Parathyroid adenoma (tissue), 2 donors: ENCODE measurements at regions not wholly inside any gene's neighbourhood (a gene's known extent, or its start where the extent isn't known, plus 50 kb on each side); places are given as distances from the start of the nearest gene placed in this dataset.

ENCODE experiments used
- H2AFZ ChIP-seq: fragments of 300-600 bp; sonication (generic); one replicate; pipeline ENCODE4 v1.7.0; 2017; ENCODE audit warnings: antibody characterized with exemption, mild to moderate bottlenecking
- H3K27ac ChIP-seq: fragments of 300-600 bp; sonication (generic); one replicate; pipeline ENCODE4 v1.7.0; 2017
- H3K27me3 ChIP-seq: fragments of 300-600 bp; sonication (generic); one replicate; pipeline ENCODE4 v1.7.0; 2017; ENCODE audit warnings: low read length; ENCODE audit not compliant: control insufficient read depth, insufficient read depth
- H3K36me3 ChIP-seq: fragments of 300-600 bp; sonication (generic); one replicate; pipeline ENCODE4 v1.7.0; 2017; ENCODE audit warnings: low read length; ENCODE audit not compliant: control insufficient read depth, insufficient read depth
- H3K4me1 ChIP-seq: fragments of 300-600 bp; sonication (generic); one replicate; pipeline ENCODE4 v1.7.0; 2017; ENCODE audit warnings: control low read depth
- H3K4me2 ChIP-seq: fragments of 300-600 bp; sonication (generic); one replicate; pipeline ENCODE4 v1.7.0; 2017; ENCODE audit warnings: low read length
- H3K4me3 ChIP-seq: fragments of 300-600 bp; sonication (generic); one replicate; pipeline ENCODE4 v1.7.0; 2017; ENCODE audit warnings: low read depth, low read length
- H3K79me2 ChIP-seq: fragments of 300-600 bp; sonication (generic); one replicate; pipeline ENCODE4 v1.7.0; 2017; ENCODE audit warnings: control low read depth
- H3K9ac ChIP-seq: fragments of 300-600 bp; sonication (generic); one replicate; pipeline ENCODE4 v1.7.0; 2017; ENCODE audit warnings: mild to moderate bottlenecking
- H3K9me3 ChIP-seq: fragments of 300-600 bp; sonication (generic); one replicate; pipeline ENCODE4 v1.7.0; 2017; ENCODE audit warnings: low read length; ENCODE audit not compliant: control insufficient read depth
- CTCF ChIP-seq: fragments of 300-600 bp; sonication (generic); IDR thresholded peaks from one replicate; pipeline ENCODE4 v1.7.0; 2017; ENCODE audit warnings: antibody characterized with exemption, mild to moderate bottlenecking
- donor health status: primary hyperparathyroidism.

GRCh38 chr6:167445568-167445967, 120.7 kb downstream of the TTLL2 start:
- TF ChIP-seq CTCF = no peak
- Histone ChIP-seq H3K27ac (no peak overlapping the region), H3K9me3 (no peaks in the 10 kb centered on the region), H3K27me3 (no peaks in the 10 kb centered on the region), H3K79me2 (no peaks in the 10 kb centered on the region), H3K4me2 (no peak overlapping the region), H3K4me3 (no peak overlapping the region), H2AFZ (no peak overlapping the region), H3K4me1 (no peaks in the 10 kb centered on the region), H3K36me3 (no peaks in the 10 kb centered on the region), H3K9ac (no peak overlapping the region)

GRCh38 chr6:167446046-167446445, 121.2 kb downstream of the TTLL2 start:
- no peak overlapping the region for H3K9ac ChIP-seq
- H3K79me2 ChIP-seq = no peaks in the 10 kb centered on the region
- no peak overlapping the region for H2AFZ ChIP-seq
- no peak overlapping the region for H3K27ac ChIP-seq
- no peak overlapping the region for H3K4me3 ChIP-seq
- H3K4me2 ChIP-seq = no peak overlapping the region
- H3K27me3 ChIP-seq = no peaks in the 10 kb centered on the region
- TF ChIP-seq CTCF = no peak
- no peaks in the 10 kb centered on the region for H3K36me3 ChIP-seq
- no peaks in the 10 kb centered on the region for H3K9me3 ChIP-seq
- no peaks in the 10 kb centered on the region for H3K4me1 ChIP-seq

GRCh38 chr6:167446971-167447370, 122.1 kb downstream of the TTLL2 start:
- Histone ChIP-seq H3K9ac (no peak overlapping the region), H3K79me2 (no peaks in the 10 kb centered on the region), H3K27me3 (no peaks in the 10 kb centered on the region), H3K4me1 (no peaks in the 10 kb centered on the region), H3K27ac (no peak overlapping the region), H3K9me3 (no peaks in the 10 kb centered on the region), H3K4me2 (no peak overlapping the region), H3K4me3 (no peak overlapping the region), H2AFZ (no peak overlapping the region), H3K36me3 (no peaks in the 10 kb centered on the region)
- no peak for TF ChIP-seq CTCF

GRCh38 chr6:167448378-167448777, 123.5 kb downstream of the TTLL2 start:
- Histone ChIP-seq H3K4me2 (no peak overlapping the region), H2AFZ (no peak overlapping the region), H3K27ac (no peak overlapping the region), H3K4me1 (no peaks in the 10 kb centered on the region), H3K9me3 (no peaks in the 10 kb centered on the region), H3K9ac (no peak overlapping the region), H3K79me2 (no peaks in the 10 kb centered on the region), H3K27me3 (no peaks in the 10 kb centered on the region), H3K4me3 (no peak overlapping the region), H3K36me3 (no peaks in the 10 kb centered on the region)
- no peak for TF ChIP-seq CTCF

GRCh38 chr6:167449094-167449861, 124.4 kb downstream of the TTLL2 start:
- Histone ChIP-seq H2AFZ (no peak overlapping the region), H3K9me3 (no peaks in the 10 kb centered on the region), H3K36me3 (no peaks in the 10 kb centered on the region), H3K9ac (no peak overlapping the region), H3K79me2 (no peaks in the 10 kb centered on the region), H3K27me3 (no peaks in the 10 kb centered on the region), H3K4me2 (no peak overlapping the region), H3K4me3 (no peak overlapping the region), H3K27ac (no peak overlapping the region), H3K4me1 (no peaks in the 10 kb centered on the region)
- TF ChIP-seq CTCF = no peak
